Keratinocyte (primary cell): ENCODE measurements at regions not wholly inside any gene's neighbourhood (a gene's known extent, or its start where the extent isn't known, plus 50 kb on each side); places are given as distances from the start of the nearest gene placed in this dataset.

Experiments used
- DNase-seq: peaks from one replicate; pipeline ENCODE4 v3.0.0-alpha.2; 2011; ENCODE audit warnings: low read depth, missing footprints, low spot score
- FAIRE-seq: peaks from 2 replicates; lab custom pipeline; 2011; peaks lifted over from hg19 to GRCh38; lab: Jason Lieb, UNC
- H2AFZ ChIP-seq: 2 replicates; pipeline ENCODE4 v1.6.0; 2012; ENCODE audit warnings: low read length, control low read depth, inconsistent platforms; ENCODE audit not compliant: control insufficient read depth
- H3K27ac ChIP-seq: 2 replicates; pipeline ENCODE4 v1.5.1; 2011; ENCODE audit warnings: low read length; ENCODE audit not compliant: control insufficient read depth, insufficient read depth
- H3K27me3 ChIP-seq: 3 replicates; pipeline ENCODE4 v1.6.0; 2011; ENCODE audit warnings: low read length; ENCODE audit not compliant: control insufficient read depth, insufficient read depth; ENCODE audit errors: extremely low read depth
- H3K36me3 ChIP-seq, 2 experiments: 2 replicates in 1 of 2; 3 replicates in 1 of 2; pipeline ENCODE4 v1.5.1; 2011; ENCODE audit warnings: low read length in 2 of 2, mild to moderate bottlenecking in 1 of 2; ENCODE audit not compliant: control insufficient read depth in 2 of 2, insufficient read depth in 2 of 2; ENCODE audit errors: extremely low read depth in 1 of 2
- H3K4me1 ChIP-seq: 3 replicates; pipeline ENCODE4 v1.5.1; 2011; ENCODE audit warnings: low read length; ENCODE audit not compliant: control insufficient read depth, insufficient read depth; ENCODE audit errors: extremely low read depth
- H3K4me2 ChIP-seq: 3 replicates; pipeline ENCODE4 v1.6.0; 2011; ENCODE audit warnings: low read depth, low read length; ENCODE audit not compliant: control insufficient read depth, insufficient read depth; ENCODE audit errors: extremely low read depth
- H3K4me3 ChIP-seq, 3 experiments: fragments of 200-600 bp in 1 of 3; sonication (generic) in 1 of 3; 2 replicates in 2 of 3; 3 replicates in 1 of 3; pipeline ENCODE4 v1.5.1; 2011 to 2016; ENCODE audit warnings: low read length in 3 of 3, mild to moderate bottlenecking in 3 of 3, control low read depth in 2 of 3, inconsistent platforms in 1 of 3, low read depth in 1 of 3, mixed read lengths in 1 of 3, mixed run types in 1 of 3, moderate library complexity in 1 of 3; ENCODE audit not compliant: control insufficient read depth in 2 of 3, insufficient read depth in 2 of 3; ENCODE audit errors: extremely low read depth in 1 of 3
- H3K79me2 ChIP-seq: 2 replicates; pipeline ENCODE4 v1.6.0; 2012; ENCODE audit warnings: low read length; ENCODE audit not compliant: control insufficient read depth, insufficient read depth
- H3K9ac ChIP-seq: 3 replicates; pipeline ENCODE4 v1.6.0; 2011; ENCODE audit warnings: low read length; ENCODE audit not compliant: control insufficient read depth, insufficient read depth; ENCODE audit errors: extremely low read depth
- H3K9me1 ChIP-seq: 3 replicates; pipeline ENCODE4 v1.6.0; 2011; ENCODE audit warnings: low read length; ENCODE audit not compliant: control insufficient read depth, insufficient read depth; ENCODE audit errors: extremely low read depth
- H3K9me3 ChIP-seq: 2 replicates; pipeline ENCODE4 v1.5.1; 2012; ENCODE audit warnings: low read depth, low read length; ENCODE audit not compliant: control insufficient read depth
- H4K20me1 ChIP-seq: 3 replicates; pipeline ENCODE4 v1.6.0; 2011; ENCODE audit warnings: low read length; ENCODE audit not compliant: control insufficient read depth, insufficient read depth; ENCODE audit errors: extremely low read depth
- EZH2 ChIP-seq: IDR thresholded peaks from one replicate; pipeline ENCODE4 v1.6.1; 2012; ENCODE audit warnings: inconsistent platforms, mild to moderate bottlenecking, low read length, moderate library complexity
- dilution Hi-C: fragments of 300-500 bp; cut with MboI; formaldehyde crosslinking; loops from one replicate; pipeline ENCODE4 v1.7.0; 2020; ENCODE audit warnings: low sequenced_read_pairs; ENCODE audit not compliant: extremely low pct_ligation_motif_present
- TF ChIP-seq, protein P1 (sequence below), 3 experiments: IDR thresholded peaks in 1 of 3; conservative IDR thresholded peaks in 1 of 3; optimal IDR thresholded peaks in 1 of 3; 2 replicates in 2 of 3; 3 replicates in 1 of 3; pipeline versions ENCODE3 to v1.5.1; 2011; ENCODE audit warnings: low read length in 3 of 3, mild to moderate bottlenecking in 3 of 3, moderate library complexity in 2 of 3, control low read depth in 1 of 3, inconsistent platforms in 1 of 3; ENCODE audit not compliant: insufficient read depth in 2 of 3; ENCODE audit errors: extremely low read depth in 1 of 3

GRCh38 chr2:35548171-35548570 lies 807.4 kb upstream of the CRIM1 start:
- DNase-seq (no peak), FAIRE-seq (no peak)
- no peaks in the 10 kb centered on the region for H3K9me1 ChIP-seq
- no peaks in the 10 kb centered on the region for H3K4me1 ChIP-seq
- dilution Hi-C loops = no loop called here
- no peak for TF ChIP-seq EZH2
- TF ChIP-seq, protein P1, sequence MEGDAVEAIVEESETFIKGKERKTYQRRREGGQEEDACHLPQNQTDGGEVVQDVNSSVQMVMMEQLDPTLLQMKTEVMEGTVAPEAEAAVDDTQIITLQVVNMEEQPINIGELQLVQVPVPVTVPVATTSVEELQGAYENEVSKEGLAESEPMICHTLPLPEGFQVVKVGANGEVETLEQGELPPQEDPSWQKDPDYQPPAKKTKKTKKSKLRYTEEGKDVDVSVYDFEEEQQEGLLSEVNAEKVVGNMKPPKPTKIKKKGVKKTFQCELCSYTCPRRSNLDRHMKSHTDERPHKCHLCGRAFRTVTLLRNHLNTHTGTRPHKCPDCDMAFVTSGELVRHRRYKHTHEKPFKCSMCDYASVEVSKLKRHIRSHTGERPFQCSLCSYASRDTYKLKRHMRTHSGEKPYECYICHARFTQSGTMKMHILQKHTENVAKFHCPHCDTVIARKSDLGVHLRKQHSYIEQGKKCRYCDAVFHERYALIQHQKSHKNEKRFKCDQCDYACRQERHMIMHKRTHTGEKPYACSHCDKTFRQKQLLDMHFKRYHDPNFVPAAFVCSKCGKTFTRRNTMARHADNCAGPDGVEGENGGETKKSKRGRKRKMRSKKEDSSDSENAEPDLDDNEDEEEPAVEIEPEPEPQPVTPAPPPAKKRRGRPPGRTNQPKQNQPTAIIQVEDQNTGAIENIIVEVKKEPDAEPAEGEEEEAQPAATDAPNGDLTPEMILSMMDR (optimal IDR thresholded peaks at IDR 0.05 in 1 of 3, IDR thresholded peaks at IDR 0.05 in 1 of 3, conservative IDR thresholded peaks at IDR 0.05 in 1 of 3; ENCODE audit: extremely low read depth in 1 of 3, insufficient read depth in 2 of 3, low read length in 3 of 3) = no peak
- H2AFZ ChIP-seq = no peak overlapping the region
- no peaks in the 10 kb centered on the region for H3K36me3 ChIP-seq
- no peak overlapping the region for H3K4me3 ChIP-seq
- no peaks in the 10 kb centered on the region for H4K20me1 ChIP-seq
- no peaks in the 10 kb centered on the region for H3K79me2 ChIP-seq
- no peak overlapping the region for H3K27ac ChIP-seq
- no peaks in the 10 kb centered on the region for H3K27me3 ChIP-seq
- no peak overlapping the region for H3K4me2 ChIP-seq
- H3K9me3 ChIP-seq = no peaks in the 10 kb centered on the region
- no peak overlapping the region for H3K9ac ChIP-seq

DNA sequence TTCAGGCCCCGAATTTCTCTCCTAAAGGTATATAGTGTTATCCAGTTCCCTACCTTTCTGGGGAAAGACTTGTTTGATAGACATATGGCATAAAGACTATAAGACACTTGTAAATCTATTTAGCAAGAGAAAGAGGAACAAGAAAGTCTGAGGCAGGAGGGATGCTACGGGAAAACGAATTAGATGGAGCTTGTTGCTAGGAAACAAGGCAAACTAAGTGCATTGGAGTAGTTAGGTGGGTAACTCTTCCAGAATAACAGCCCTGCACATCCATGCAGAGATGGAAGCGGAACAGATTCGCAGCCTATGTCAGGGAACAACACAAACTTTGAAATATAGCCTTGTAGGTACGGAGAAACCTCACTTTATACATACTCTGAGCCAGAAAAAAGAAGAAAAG lies 810.3 kb upstream of the CRIM1 start:
- no peak for DNase-seq
- no peaks in the 10 kb centered on the region for H3K9me1 ChIP-seq
- dilution Hi-C loops = no loop called here
- no peak overlapping the region for H3K27ac ChIP-seq
- H3K27me3 ChIP-seq = no peaks in the 10 kb centered on the region
- no peaks in the 10 kb centered on the region for H4K20me1 ChIP-seq
- no peak for TF ChIP-seq EZH2
- TF ChIP-seq, protein P1 (optimal IDR thresholded peaks at IDR 0.05 in 1 of 3, IDR thresholded peaks at IDR 0.05 in 1 of 3, conservative IDR thresholded peaks at IDR 0.05 in 1 of 3; ENCODE audit: extremely low read depth in 1 of 3, insufficient read depth in 2 of 3, low read length in 3 of 3) = no peak
- H3K4me2 ChIP-seq = no peak overlapping the region
- no peaks in the 10 kb centered on the region for H3K9me3 ChIP-seq
- FAIRE-seq = no peak
- H3K79me2 ChIP-seq = no peaks in the 10 kb centered on the region
- H2AFZ ChIP-seq = no peak overlapping the region
- H3K9ac ChIP-seq = no peak overlapping the region
- no peaks in the 10 kb centered on the region for H3K36me3 ChIP-seq
- no peaks in the 10 kb centered on the region for H3K4me1 ChIP-seq
- no peak overlapping the region for H3K4me3 ChIP-seq
